ENCODE measurements at regions not wholly inside any gene's neighbourhood (a gene's known extent, or its start where the extent isn't known, plus 50 kb on each side); places are given as distances from the start of the nearest gene placed in this dataset.

- TF ChIP-seq NFIC (IDR thresholded peaks at IDR 0.05; ENCODE audit: borderline replicate concordance) (no peak), CTCF (IDR thresholded peaks at IDR 0.05) (no peak), POLR2AphosphoS5 (IDR thresholded peaks at IDR 0.05; ENCODE audit: low read depth, low read length) (no peak), ELF1 (IDR thresholded peaks at IDR 0.05) (no peak), TAF1 (IDR thresholded peaks at IDR 0.05; ENCODE audit: borderline replicate concordance, low read depth, low read length) (no peak), REST (IDR thresholded peaks at IDR 0.05; ENCODE audit: low read depth, low read length) (no peak), MXI1 (IDR thresholded peaks at IDR 0.05; ENCODE audit: low read depth, low read length) (no peak)
These were observed 49.7 kb upstream of the ELOVL5 start for GRCh38 chr6:53398247-53399026.
